DOHH2 (cell line): ENCODE measurements at regions not wholly inside any gene's neighbourhood (a gene's known extent, or its start where the extent isn't known, plus 50 kb on each side); places are given as distances from the start of the nearest gene placed in this dataset.

ENCODE experiments used
- EZH2phosphoT487 ChIP-seq: fragments of 200-600 bp; sonication (generic); IDR thresholded peaks from 2 replicates; pipeline ENCODE4 v1.6.1; 2017; ENCODE audit warnings: borderline replicate concordance, mild to moderate bottlenecking, antibody characterized with exemption, low read length, moderate library complexity, mixed read lengths
- TF ChIP-seq, protein P1 (sequence below): fragments of 200-600 bp; sonication (generic); IDR thresholded peaks from one replicate; pipeline ENCODE4 v1.5.1; 2014; ENCODE audit warnings: antibody characterized with exemption, mild to moderate bottlenecking, low read depth, low read length; ENCODE audit not compliant: poor library complexity, severe bottlenecking

DNA sequence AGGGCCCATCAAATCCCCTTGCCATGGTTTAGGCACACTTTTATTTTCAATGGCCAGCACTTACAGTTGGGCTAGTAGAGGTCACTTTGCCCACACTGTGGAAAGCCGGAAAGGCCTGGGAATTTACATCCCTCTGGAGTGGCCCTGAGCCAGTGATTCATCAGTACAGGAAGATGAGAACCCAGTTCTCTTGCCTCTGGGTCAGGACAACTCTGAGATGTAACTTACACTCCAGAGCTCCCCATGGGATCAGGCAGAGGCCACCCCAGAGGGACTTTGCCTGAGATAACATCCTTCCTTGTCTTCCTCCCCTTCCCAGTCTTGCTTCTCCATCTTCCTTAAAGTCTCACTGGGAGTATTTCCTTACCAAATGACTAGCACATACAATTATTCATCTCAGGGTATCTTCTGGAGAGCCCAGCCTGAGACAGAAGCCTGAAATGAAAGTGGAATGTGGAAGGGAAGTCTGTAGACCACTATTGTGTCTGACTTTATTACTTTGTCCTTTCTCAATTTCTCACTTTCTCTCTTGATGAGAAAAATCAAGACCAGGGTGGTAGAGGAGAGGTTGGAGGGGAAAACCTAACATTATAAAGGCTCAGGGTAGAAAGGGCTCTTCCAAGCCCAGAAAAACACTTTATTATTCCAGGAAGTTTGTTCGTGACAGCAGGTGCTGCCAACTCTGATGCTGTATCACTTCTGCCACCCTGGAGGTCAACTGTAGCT, 220.8 kb downstream of the ZNF621 start:
- TF ChIP-seq, protein P1, sequence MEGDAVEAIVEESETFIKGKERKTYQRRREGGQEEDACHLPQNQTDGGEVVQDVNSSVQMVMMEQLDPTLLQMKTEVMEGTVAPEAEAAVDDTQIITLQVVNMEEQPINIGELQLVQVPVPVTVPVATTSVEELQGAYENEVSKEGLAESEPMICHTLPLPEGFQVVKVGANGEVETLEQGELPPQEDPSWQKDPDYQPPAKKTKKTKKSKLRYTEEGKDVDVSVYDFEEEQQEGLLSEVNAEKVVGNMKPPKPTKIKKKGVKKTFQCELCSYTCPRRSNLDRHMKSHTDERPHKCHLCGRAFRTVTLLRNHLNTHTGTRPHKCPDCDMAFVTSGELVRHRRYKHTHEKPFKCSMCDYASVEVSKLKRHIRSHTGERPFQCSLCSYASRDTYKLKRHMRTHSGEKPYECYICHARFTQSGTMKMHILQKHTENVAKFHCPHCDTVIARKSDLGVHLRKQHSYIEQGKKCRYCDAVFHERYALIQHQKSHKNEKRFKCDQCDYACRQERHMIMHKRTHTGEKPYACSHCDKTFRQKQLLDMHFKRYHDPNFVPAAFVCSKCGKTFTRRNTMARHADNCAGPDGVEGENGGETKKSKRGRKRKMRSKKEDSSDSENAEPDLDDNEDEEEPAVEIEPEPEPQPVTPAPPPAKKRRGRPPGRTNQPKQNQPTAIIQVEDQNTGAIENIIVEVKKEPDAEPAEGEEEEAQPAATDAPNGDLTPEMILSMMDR: no peak
- TF ChIP-seq EZH2phosphoT487: no peak
